ENCODE measurements at regions not wholly inside any gene's neighbourhood (a gene's known extent, or its start where the extent isn't known, plus 50 kb on each side); places are given as distances from the start of the nearest gene placed in this dataset.

DNA sequence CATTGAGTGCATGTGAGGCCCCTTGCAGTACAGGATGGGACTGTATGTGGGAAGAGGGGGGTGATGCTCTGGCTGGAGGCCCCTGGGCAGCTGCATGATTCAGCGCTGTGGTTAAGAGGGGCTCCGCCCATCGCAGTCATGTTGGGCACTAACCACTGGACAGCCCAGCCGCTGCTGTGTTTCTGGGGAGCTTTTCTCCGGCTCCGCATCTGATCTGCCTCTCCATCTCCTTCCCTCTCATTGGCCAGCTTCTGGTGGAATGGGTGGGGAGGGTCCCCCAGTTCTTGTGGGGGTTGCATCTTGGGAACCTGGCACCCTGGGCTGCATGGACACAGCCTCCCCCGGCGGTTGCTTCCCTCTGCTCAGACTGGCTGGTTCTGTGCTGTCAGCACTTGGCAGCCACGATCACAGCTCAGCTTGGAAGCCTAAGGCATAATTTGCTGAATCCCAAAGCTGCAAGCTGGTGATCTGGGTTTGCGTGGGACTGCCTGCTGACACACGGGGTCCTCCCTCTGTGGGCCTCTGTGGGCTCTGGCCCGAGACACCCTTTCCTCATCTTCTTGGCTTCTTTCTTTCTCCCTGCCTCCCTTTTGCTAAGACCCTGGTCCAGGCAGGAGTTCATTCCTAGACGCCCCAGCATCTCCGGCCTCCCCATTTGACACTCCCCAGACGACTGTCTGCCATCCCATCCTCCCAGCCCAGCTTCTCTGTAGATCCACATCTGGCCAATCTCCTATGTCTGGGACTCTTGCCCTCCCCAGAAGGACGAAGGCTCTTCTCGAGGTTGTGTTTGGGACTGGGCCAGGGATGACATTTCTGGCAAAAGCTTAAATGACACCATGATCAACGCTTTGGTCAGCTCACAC is 168.3 kb downstream of the SEC14L1 start:
- DNase-seq = no peak

DNA sequence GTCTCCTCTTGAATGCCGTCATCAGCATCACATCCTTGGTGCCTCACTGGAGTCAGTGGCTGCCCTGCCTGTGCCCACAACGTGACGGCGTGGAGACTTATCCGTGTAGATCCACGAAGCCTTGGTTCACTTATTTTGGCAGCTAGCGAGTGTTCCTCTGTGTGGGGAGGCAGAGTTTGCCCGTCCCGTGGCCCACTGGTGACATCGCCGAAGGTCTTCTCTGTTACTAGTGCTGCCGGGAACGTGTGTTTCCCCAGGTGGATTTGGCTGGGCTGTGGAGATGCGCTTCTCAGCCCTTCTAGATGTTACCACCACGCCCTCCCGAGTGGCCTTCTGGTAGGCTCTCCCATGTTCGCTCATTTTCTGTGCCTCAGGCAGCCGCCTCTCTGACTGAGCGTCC is 169.6 kb downstream of the SEC14L1 start:
- DNase-seq = no peak

GRCh38 chr17:77311371-77311981 is 170.7 kb downstream of the SEC14L1 start:
- DNase-seq = no peak

GRCh38 chr17:77312061-77312701 is 171.4 kb downstream of the SEC14L1 start:
- DNase-seq = no peak

DNA sequence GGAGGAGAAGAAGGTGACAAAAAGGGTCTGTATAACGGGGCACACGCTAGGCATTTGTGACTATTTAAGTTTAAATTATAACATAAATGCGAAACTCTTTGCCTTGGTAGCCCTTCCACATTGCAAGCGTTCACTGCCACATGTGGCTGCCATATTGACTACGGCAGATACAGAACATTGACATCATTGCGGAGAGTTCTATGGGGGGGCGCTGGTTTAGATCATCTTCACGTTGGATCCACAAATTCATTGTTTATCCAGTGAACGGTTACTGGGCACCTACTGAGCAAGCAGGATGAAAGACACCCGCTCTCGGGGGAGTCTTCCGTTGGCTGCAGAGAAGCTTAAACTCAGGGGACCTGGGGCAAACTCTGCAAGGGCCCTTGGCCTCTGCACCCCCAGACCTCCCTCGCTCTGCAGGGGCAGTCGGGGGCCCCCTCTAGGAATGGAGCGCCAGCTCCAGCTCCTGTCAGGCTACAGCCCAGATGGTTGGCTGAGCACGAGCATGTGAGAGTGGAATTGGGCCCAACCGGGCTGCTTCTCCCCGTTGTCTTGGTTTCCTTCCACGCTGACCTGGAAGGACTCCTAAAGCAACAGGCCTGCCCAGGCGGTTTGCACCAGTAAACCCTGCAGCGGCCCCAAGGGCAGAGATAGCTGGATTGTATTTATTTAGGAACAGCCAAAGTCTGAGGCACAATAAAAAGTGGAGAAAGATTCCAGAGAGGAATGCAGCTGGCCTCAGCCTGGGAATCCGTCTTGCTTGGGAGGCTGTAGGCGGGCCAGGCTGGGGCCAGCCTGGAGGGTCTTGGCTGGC is 172.2 kb downstream of the SEC14L1 start:
- DNase-seq = no peak

DNA sequence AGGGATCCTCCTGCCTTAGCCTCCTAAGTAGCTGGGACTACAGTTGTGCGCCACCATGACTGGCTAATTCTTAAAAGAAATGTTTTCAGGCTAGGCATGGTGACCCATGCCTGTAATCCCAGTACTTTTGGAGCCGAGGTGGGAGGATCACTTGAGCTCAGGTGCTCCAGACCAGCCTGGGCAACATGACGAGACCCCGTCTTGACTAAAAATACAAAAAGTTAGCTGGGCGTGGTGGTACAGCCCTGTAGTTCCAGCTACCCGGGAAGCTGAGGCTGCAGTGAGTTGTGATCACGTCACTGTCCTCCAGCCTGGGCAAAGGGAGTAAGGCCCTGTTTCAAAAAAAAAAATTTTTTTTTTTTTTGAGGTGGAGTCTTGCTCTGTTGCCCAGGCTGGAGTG is 173.1 kb downstream of the SEC14L1 start:
- no peak for DNase-seq

GRCh38 chr17:77314601-77315000 is 173.8 kb downstream of the SEC14L1 start:
- DNase-seq = no peak

GRCh38 chr17:77315010-77315409 is 174.2 kb downstream of the SEC14L1 start:
- DNase-seq = no peak

GRCh38 chr17:77315551-77316190 is 174.9 kb downstream of the SEC14L1 start:
- no peak for DNase-seq

DNA sequence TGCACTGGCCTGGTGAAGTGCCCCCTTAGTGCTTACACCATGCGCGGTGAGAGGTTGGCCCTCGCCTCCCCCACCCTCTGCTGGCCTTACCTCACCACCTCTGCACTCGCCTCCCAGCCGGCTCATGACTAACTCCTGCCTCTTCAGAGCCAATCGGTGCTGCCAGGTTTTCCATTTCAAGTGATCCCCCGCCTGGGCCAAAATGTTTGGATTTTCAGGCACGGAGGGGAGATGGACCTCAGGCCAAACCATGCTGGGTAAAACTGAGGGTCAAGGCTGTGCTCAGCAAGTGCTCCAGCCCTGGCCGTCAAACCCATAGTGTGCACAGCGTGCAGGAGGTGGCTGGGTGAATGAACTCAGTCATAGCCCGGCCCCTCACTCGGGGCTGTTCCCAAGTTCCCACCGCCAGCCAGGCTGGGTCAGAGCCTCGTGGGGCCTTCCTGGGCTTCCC is 175.4 kb downstream of the SEC14L1 start:
- DNase-seq = no peak

GRCh38 chr17:77316651-77317050 is 175.9 kb downstream of the SEC14L1 start:
- no peak for DNase-seq

GRCh38 chr17:77317091-77317750 is 176.5 kb downstream of the SEC14L1 start:
- DNase-seq = no peak

DNA sequence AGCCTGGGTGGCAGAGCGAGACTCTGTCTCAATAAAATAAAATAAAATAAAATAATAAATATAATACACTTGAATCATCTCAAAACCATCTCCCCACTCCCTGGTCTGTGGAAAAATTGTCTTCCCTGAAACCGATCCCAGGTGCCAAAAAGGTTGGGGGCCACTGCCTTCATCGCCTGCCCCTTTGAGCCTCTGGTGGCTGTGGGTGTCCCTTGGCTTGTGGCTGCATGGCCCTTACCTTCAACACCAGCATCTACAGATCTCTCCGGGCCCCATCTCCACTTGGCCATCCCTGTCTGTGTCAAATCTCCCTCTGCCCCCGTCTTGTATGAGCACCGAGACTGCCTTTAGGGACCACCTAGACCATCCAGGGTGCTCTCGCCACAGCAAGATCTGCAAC is 177.3 kb downstream of the SEC14L1 start:
- no peak for DNase-seq

- DNase-seq = no peak
Observed at GRCh38 chr17:77318491-77319210, 177.9 kb downstream of the SEC14L1 start.

DNA sequence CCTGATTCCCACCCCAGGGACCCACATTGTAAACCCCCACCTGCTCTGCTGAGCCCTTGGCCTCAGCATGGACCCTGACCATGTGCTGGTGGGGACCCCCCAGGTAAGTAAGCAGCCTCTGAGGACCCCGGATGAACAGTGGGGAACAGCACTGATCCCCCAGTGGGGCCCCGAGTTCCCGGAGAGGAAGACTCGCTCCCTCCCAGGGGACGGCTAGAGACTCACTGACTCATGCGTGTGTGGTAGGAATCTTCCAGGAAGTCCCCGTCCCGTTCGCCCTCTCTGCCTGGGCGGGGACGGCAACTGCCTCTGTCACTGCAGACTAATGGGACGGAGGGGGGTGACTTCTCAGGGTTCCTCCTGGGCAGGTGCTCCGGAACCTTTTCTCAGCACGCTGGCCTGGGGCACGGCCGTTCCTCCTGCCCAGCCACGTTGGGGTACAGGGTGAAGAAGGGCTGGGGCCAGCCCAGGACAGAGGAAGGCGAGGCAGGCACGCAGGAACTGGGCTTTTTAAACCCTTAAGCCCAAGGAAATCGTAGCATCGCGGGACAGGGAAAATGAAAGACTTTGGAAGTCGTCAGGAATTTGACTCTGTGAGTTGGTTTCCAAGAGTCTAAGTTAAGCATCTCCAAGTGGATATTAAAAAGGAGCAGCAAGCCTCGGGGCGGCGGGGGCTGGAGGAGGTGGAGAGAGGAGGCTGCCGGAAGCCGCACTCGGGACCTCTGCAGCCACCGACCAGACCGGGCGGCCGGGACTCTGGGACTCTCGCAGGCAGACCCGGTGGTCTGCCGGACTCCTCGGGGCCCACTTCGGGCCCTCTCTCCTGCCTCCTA is 178.7 kb downstream of the SEC14L1 start:
- peak; percentile 59 for DNase-seq

DNA sequence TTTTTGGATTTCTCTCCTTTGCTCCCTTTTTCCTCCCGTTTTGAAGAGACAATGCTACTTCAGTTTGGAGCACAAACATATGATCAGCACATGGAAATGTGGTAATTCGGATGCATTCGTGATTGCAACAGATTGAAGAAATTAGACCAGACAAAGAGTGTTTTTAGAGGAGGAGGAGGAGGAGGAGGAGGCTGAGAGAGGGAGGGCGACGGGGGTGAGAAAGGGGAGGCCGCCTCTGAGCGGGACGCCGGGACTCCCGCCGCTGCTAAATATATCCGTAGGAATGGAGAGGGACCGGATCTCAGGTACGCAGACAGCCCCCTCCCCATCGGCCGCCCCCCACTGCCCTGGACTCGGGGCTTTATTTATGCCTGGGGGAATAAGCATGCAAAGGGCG is 179.3 kb downstream of the SEC14L1 start:
- no peak for DNase-seq

DNA sequence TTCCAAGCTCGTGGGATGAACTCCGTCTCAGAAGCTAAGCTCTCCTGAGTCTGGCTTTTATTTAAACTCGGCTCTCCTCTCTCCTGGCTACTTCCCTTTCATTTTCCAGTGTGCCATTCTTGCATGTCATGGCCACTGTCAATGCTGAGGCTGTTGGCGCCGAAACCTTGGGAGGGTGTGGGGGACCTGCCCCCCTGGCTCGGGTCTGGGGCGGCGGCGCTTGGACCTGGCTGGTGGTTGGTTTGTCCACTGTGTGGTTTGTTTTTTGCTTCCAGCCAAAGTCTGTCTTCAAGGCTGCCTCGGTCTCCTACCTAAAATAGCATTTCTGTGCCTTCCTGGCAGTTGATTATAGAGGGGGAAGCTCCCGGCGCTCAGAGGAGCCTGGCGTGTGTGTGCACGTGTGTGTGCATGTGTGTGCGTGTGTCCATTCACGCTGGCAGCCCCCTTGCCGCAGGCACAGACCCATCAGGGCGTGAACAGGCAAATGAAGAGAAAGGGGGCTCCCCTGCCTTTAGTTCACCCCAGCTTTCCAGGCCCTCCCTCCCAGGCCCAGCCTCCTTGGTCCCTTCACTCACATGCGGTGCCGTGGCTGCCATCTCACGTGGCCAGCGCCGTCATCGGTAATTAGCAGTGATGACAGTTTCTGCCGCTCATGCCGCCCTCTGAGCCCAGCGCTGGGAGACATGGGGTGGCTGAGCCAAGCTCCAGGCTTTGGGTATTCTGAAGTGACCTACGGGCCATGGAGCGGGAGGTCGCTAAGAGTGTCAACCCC is 179.9 kb downstream of the SEC14L1 start:
- DNase-seq = no peak

- DNase-seq = no peak
Observed at GRCh38 chr17:77321649-77322513, 181.1 kb downstream of the SEC14L1 start.

Data from CD4-positive, alpha-beta T cell treated with Interleukin-21 for 1 hour (primary cell).